GM23338 (cell line): ENCODE measurements at regions not wholly inside any gene's neighbourhood (a gene's known extent, or its start where the extent isn't known, plus 50 kb on each side); places are given as distances from the start of the nearest gene placed in this dataset.
A peak's percentile ranks its signal among the peaks of the same experiment; 100 is the strongest.

Experiments
- ATAC-seq: fragments of 200-7000 bp; cut with Tn5 transposase; 3 replicates; pipeline ENCODE4 v1.9.1; 2020
- DNase-seq: peaks from one replicate; pipeline ENCODE4 v3.0.0-alpha.2; 2015; ENCODE audit warnings: low spot score
- H2AFZ ChIP-seq: fragments of 200-600 bp; sonication (generic); 2 replicates; pipeline ENCODE4 v1.8.0; 2016; ENCODE audit warnings: antibody characterized with exemption, mild to moderate bottlenecking, moderate library complexity
- H3F3A ChIP-seq: fragments of 200-600 bp; sonication (generic); replicated peaks from 2 replicates; pipeline ENCODE4 v1.8.0; 2017; ENCODE audit warnings: antibody characterized with exemption, mixed run types, low read depth
- H3K27ac ChIP-seq: fragments of 200-600 bp; sonication (generic); 2 replicates; pipeline ENCODE4 v1.6.1; 2016; ENCODE audit warnings: low read depth
- H3K27me3 ChIP-seq: fragments of 200-600 bp; sonication (generic); 2 replicates; pipeline ENCODE4 v1.8.0; 2016; ENCODE audit warnings: mild to moderate bottlenecking, mixed run types, moderate library complexity; ENCODE audit not compliant: insufficient read depth
- H3K36me3 ChIP-seq: fragments of 200-600 bp; sonication (generic); 2 replicates; pipeline ENCODE4 v1.8.0; 2016; ENCODE audit warnings: mild to moderate bottlenecking; ENCODE audit not compliant: insufficient read depth
- H3K4me1 ChIP-seq: fragments of 200-600 bp; sonication (generic); 2 replicates; pipeline ENCODE4 v1.8.0; 2016; ENCODE audit warnings: mild to moderate bottlenecking, moderate library complexity; ENCODE audit not compliant: insufficient read depth
- H3K4me2 ChIP-seq: fragments of 200-600 bp; sonication (generic); 2 replicates; pipeline ENCODE4 v1.7.1; 2017; ENCODE audit warnings: mixed run types
- H3K4me3 ChIP-seq: fragments of 200-600 bp; sonication (generic); 2 replicates; pipeline ENCODE4 v1.6.1; 2016; ENCODE audit warnings: mixed run types
- H3K79me2 ChIP-seq: fragments of 200-600 bp; sonication (generic); replicated peaks from 2 replicates; pipeline ENCODE4 v1.8.0; 2017; ENCODE audit warnings: mild to moderate bottlenecking; ENCODE audit not compliant: insufficient read depth
- H3K9me2 ChIP-seq: fragments of 200-600 bp; sonication (generic); 2 replicates; pipeline ENCODE4 v1.8.0; 2017; ENCODE audit not compliant: insufficient read depth
- H4K20me1 ChIP-seq: fragments of 200-600 bp; sonication (generic); replicated peaks from 2 replicates; pipeline ENCODE4 v1.8.0; 2017; ENCODE audit warnings: mild to moderate bottlenecking; ENCODE audit not compliant: insufficient read depth
- H3K27ac Mint-ChIP-seq: 2 replicates; pipeline ENCODE4 v1.8.0; 2020; ENCODE audit warnings: inconsistent platforms, mild to moderate bottlenecking, moderate library complexity, mixed read lengths
- H3K27me3 Mint-ChIP-seq: 3 replicates; pipeline ENCODE4 v1.8.0; 2022; ENCODE audit warnings: low read depth, mild to moderate bottlenecking, moderate library complexity, mixed read lengths, inconsistent platforms; ENCODE audit not compliant: insufficient read depth, poor library complexity
- H3K36me3 Mint-ChIP-seq: 3 replicates; pipeline ENCODE4 v1.8.0; 2021; ENCODE audit warnings: low read depth, mild to moderate bottlenecking, inconsistent platforms, moderate library complexity, mixed read lengths
- H3K4me1 Mint-ChIP-seq: 3 replicates; pipeline ENCODE4 v1.8.0; 2020; ENCODE audit warnings: mild to moderate bottlenecking, inconsistent platforms, mixed read lengths
- H3K4me3 Mint-ChIP-seq: 3 replicates; pipeline ENCODE4 v1.8.0; 2021; ENCODE audit warnings: moderate library complexity, mild to moderate bottlenecking, inconsistent platforms, mixed read lengths
- H3K9me3 Mint-ChIP-seq: 3 replicates; pipeline ENCODE4 v1.8.0; 2020; ENCODE audit warnings: moderate library complexity, mild to moderate bottlenecking, inconsistent platforms, mixed read lengths
- CREB1 ChIP-seq: fragments of 250-450 bp; sonication (Bioruptor Pico); IDR thresholded peaks from 2 replicates; pipeline ENCODE4 v1.5.0; 2020; ENCODE audit warnings: low read depth, mild to moderate bottlenecking, moderate library complexity
- EZH2 ChIP-seq: fragments of 200-600 bp; sonication (generic); IDR thresholded peaks from one replicate; pipeline ENCODE4 v1.8.0; 2017; ENCODE audit warnings: antibody characterized with exemption, mild to moderate bottlenecking, low read depth; ENCODE audit not compliant: unreplicated experiment
- EZH2phosphoT487 ChIP-seq: fragments of 200-600 bp; sonication (generic); IDR thresholded peaks from one replicate; pipeline ENCODE4 v1.8.1; 2018; ENCODE audit warnings: antibody characterized with exemption; ENCODE audit not compliant: unreplicated experiment
- JUNB ChIP-seq: IDR thresholded peaks from one replicate; pipeline ENCODE4 v1.6.1; 2016; ENCODE audit warnings: antibody characterized with exemption; ENCODE audit not compliant: unreplicated experiment
- POLR2AphosphoS5 ChIP-seq: IDR thresholded peaks from 2 replicates; pipeline ENCODE4 v1.6.1; 2016; ENCODE audit warnings: antibody characterized with exemption, low read depth
- STAT1 ChIP-seq: IDR thresholded peaks from one replicate; pipeline ENCODE4 v1.6.1; 2016; ENCODE audit warnings: antibody characterized with exemption; ENCODE audit not compliant: unreplicated experiment
- ZNF114 ChIP-seq: fragments of 250-450 bp; sonication (Bioruptor Pico); IDR thresholded peaks from 2 replicates; pipeline ENCODE4 v1.5.0; 2020; ENCODE audit warnings: mild to moderate bottlenecking, moderate library complexity
- ZNF331 ChIP-seq: fragments of 250-450 bp; sonication (Bioruptor Pico); IDR thresholded peaks from 2 replicates; pipeline ENCODE4 v1.5.0; 2020; ENCODE audit warnings: low read depth, mild to moderate bottlenecking, moderate library complexity
- TF ChIP-seq, protein P1 (sequence below): IDR thresholded peaks from one replicate; pipeline ENCODE4 v1.6.1; 2018; ENCODE audit warnings: antibody characterized with exemption; ENCODE audit not compliant: unreplicated experiment
- TF ChIP-seq, protein P2 (sequence below), 2 experiments: fragments of 200-600 bp in 1 of 2; sonication (generic) in 1 of 2; conservative IDR thresholded peaks; 2 replicates each; pipeline versions ENCODE4 v1.5.1 to v1.6.1; 2016 to 2017; ENCODE audit warnings: antibody characterized with exemption in 2 of 2, low read depth in 2 of 2, mild to moderate bottlenecking in 2 of 2, moderate library complexity in 1 of 2
- TF ChIP-seq, protein P3 (sequence below): fragments of 250-450 bp; sonication (Bioruptor Pico); IDR thresholded peaks from 2 replicates; pipeline ENCODE4 v1.5.0; 2020; ENCODE audit warnings: mild to moderate bottlenecking, moderate library complexity
- TF ChIP-seq, protein P4 (sequence below): IDR thresholded peaks from 2 replicates; pipeline ENCODE4 v1.6.1; 2016; ENCODE audit warnings: antibody characterized with exemption

DNA sequence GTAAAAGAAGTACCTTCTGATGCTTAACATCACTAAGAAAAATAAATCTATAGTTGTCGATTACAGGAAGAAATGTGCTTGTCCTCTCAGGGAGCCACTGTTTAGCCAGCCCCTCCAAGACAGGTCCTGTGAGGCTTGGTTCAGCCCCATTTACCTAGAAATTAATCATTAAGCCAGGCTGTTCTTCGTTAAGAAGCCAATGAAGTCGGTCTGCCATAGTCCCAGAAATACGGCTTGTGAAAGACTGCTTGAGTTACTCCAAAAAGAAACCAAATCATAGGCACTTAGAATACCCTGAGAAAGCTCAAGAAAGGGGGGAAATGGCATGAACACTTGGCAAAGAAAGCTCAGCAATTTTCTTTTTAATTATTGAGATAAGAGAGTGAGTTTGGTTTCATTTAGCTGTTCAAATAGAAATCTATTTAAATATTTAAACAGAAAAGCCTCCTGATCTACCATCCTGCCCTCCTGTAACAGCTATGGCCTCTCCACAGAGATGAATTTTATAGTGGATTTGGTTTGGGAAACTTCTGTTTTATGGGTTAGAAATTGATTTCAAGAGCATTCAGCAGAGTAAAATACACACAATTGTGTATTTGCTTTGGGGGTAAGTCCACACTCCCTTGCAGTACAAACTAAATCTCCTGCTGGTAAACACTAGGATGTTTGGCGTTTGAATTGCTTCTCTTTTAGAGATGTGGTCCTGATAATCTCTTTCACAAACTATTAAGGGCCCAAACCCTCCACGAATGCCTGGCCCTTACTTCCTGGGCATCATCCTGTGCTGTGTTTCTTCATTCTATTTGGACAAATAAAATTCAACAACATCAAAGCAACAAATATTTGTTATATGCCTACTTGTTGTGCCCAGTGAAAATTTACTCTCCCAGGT is 234.4 kb downstream of the SEC23A start:
- Histone ChIP-seq H3F3A (no peaks in the 10 kb centered on the region), H3K4me1 (0 out of 2 replicates have a peak, but pooled peaks cover 4% of the 10 kb centered on the region), H3K9me2 (no peaks in the 10 kb centered on the region), H4K20me1 (no peaks in the 10 kb centered on the region), H3K27ac (no peak overlapping the region), H3K79me2 (no peaks in the 10 kb centered on the region), H3K36me3 (no peaks in the 10 kb centered on the region), H3K27me3 (no peaks in the 10 kb centered on the region), H2AFZ (peak overlapping the region; percentile 52; the same call in 1 of the 2 replicates), H3K4me2 (no peak overlapping the region), H3K4me3 (no peak overlapping the region)
- TF ChIP-seq ZNF114 (no peak), JUNB (no peak), CREB1 (CRISPR knock-in tag) (no peak), ZNF331 (CRISPR knock-in tag) (no peak), EZH2phosphoT487 (no peak), STAT1 (no peak), POLR2AphosphoS5 (no peak), EZH2 (no peak)
- TF ChIP-seq, protein P1, sequence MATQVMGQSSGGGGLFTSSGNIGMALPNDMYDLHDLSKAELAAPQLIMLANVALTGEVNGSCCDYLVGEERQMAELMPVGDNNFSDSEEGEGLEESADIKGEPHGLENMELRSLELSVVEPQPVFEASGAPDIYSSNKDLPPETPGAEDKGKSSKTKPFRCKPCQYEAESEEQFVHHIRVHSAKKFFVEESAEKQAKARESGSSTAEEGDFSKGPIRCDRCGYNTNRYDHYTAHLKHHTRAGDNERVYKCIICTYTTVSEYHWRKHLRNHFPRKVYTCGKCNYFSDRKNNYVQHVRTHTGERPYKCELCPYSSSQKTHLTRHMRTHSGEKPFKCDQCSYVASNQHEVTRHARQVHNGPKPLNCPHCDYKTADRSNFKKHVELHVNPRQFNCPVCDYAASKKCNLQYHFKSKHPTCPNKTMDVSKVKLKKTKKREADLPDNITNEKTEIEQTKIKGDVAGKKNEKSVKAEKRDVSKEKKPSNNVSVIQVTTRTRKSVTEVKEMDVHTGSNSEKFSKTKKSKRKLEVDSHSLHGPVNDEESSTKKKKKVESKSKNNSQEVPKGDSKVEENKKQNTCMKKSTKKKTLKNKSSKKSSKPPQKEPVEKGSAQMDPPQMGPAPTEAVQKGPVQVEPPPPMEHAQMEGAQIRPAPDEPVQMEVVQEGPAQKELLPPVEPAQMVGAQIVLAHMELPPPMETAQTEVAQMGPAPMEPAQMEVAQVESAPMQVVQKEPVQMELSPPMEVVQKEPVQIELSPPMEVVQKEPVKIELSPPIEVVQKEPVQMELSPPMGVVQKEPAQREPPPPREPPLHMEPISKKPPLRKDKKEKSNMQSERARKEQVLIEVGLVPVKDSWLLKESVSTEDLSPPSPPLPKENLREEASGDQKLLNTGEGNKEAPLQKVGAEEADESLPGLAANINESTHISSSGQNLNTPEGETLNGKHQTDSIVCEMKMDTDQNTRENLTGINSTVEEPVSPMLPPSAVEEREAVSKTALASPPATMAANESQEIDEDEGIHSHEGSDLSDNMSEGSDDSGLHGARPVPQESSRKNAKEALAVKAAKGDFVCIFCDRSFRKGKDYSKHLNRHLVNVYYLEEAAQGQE, result no peak
- TF ChIP-seq, protein P2, sequence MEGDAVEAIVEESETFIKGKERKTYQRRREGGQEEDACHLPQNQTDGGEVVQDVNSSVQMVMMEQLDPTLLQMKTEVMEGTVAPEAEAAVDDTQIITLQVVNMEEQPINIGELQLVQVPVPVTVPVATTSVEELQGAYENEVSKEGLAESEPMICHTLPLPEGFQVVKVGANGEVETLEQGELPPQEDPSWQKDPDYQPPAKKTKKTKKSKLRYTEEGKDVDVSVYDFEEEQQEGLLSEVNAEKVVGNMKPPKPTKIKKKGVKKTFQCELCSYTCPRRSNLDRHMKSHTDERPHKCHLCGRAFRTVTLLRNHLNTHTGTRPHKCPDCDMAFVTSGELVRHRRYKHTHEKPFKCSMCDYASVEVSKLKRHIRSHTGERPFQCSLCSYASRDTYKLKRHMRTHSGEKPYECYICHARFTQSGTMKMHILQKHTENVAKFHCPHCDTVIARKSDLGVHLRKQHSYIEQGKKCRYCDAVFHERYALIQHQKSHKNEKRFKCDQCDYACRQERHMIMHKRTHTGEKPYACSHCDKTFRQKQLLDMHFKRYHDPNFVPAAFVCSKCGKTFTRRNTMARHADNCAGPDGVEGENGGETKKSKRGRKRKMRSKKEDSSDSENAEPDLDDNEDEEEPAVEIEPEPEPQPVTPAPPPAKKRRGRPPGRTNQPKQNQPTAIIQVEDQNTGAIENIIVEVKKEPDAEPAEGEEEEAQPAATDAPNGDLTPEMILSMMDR (conservative IDR thresholded peaks at IDR 0.05; ENCODE audit: low read depth in 2 of 2), result no peak
- TF ChIP-seq, protein P3, sequence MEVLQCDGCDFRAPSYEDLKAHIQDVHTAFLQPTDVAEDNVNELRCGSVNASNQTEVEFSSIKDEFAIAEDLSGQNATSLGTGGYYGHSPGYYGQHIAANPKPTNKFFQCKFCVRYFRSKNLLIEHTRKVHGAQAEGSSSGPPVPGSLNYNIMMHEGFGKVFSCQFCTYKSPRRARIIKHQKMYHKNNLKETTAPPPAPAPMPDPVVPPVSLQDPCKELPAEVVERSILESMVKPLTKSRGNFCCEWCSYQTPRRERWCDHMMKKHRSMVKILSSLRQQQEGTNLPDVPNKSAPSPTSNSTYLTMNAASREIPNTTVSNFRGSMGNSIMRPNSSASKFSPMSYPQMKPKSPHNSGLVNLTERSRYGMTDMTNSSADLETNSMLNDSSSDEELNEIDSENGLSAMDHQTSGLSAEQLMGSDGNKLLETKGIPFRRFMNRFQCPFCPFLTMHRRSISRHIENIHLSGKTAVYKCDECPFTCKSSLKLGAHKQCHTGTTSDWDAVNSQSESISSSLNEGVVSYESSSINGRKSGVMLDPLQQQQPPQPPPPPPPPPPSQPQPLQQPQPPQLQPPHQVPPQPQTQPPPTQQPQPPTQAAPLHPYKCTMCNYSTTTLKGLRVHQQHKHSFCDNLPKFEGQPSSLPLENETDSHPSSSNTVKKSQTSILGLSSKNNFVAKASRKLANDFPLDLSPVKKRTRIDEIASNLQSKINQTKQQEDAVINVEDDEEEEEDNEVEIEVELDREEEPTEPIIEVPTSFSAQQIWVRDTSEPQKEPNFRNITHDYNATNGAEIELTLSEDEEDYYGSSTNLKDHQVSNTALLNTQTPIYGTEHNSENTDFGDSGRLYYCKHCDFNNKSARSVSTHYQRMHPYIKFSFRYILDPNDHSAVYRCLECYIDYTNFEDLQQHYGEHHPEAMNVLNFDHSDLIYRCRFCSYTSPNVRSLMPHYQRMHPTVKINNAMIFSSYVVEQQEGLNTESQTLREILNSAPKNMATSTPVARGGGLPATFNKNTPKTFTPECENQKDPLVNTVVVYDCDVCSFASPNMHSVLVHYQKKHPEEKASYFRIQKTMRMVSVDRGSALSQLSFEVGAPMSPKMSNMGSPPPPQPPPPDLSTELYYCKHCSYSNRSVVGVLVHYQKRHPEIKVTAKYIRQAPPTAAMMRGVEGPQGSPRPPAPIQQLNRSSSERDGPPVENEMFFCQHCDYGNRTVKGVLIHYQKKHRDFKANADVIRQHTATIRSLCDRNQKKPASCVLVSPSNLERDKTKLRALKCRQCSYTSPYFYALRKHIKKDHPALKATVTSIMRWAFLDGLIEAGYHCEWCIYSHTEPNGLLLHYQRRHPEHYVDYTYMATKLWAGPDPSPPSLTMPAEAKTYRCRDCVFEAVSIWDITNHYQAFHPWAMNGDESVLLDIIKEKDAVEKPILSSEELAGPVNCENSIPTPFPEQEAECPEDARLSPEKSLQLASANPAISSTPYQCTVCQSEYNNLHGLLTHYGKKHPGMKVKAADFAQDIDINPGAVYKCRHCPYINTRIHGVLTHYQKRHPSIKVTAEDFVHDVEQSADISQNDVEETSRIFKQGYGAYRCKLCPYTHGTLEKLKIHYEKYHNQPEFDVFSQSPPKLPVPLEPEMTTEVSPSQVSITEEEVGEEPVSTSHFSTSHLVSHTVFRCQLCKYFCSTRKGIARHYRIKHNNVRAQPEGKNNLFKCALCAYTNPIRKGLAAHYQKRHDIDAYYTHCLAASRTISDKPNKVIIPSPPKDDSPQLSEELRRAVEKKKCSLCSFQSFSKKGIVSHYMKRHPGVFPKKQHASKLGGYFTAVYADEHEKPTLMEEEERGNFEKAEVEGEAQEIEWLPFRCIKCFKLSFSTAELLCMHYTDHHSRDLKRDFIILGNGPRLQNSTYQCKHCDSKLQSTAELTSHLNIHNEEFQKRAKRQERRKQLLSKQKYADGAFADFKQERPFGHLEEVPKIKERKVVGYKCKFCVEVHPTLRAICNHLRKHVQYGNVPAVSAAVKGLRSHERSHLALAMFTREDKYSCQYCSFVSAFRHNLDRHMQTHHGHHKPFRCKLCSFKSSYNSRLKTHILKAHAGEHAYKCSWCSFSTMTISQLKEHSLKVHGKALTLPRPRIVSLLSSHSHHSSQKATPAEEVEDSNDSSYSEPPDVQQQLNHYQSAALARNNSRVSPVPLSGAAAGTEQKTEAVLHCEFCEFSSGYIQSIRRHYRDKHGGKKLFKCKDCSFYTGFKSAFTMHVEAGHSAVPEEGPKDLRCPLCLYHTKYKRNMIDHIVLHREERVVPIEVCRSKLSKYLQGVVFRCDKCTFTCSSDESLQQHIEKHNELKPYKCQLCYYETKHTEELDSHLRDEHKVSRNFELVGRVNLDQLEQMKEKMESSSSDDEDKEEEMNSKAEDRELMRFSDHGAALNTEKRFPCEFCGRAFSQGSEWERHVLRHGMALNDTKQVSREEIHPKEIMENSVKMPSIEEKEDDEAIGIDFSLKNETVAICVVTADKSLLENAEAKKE (CRISPR knock-in tag), result no peak
- TF ChIP-seq, protein P4, sequence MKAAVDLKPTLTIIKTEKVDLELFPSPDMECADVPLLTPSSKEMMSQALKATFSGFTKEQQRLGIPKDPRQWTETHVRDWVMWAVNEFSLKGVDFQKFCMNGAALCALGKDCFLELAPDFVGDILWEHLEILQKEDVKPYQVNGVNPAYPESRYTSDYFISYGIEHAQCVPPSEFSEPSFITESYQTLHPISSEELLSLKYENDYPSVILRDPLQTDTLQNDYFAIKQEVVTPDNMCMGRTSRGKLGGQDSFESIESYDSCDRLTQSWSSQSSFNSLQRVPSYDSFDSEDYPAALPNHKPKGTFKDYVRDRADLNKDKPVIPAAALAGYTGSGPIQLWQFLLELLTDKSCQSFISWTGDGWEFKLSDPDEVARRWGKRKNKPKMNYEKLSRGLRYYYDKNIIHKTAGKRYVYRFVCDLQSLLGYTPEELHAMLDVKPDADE, result no peak
- no peak overlapping the region for H3K27ac Mint-ChIP-seq
- no peaks in the 10 kb centered on the region for H3K27me3 Mint-ChIP-seq
- H3K4me1 Mint-ChIP-seq, result peaks cover 14% of the 10 kb centered on the region; the same call in 2 of the 3 replicates
- H3K4me3 Mint-ChIP-seq, result no peak overlapping the region
- peaks cover 3% of the 10 kb centered on the region for H3K36me3 Mint-ChIP-seq
- no peak for ATAC-seq
- H3K9me3 Mint-ChIP-seq, result peaks cover 3% of the 10 kb centered on the region; the same call in 2 of the 3 replicates
- no peak for DNase-seq
